RPMI7951 (cell line): ENCODE measurements at regions not wholly inside any gene's neighbourhood (a gene's known extent, or its start where the extent isn't known, plus 50 kb on each side); places are given as distances from the start of the nearest gene placed in this dataset.

Experiments used
- DNase-seq: peaks from one replicate; pipeline ENCODE4 v3.0.0-alpha.2; 2012; ENCODE audit warnings: low read depth

DNA sequence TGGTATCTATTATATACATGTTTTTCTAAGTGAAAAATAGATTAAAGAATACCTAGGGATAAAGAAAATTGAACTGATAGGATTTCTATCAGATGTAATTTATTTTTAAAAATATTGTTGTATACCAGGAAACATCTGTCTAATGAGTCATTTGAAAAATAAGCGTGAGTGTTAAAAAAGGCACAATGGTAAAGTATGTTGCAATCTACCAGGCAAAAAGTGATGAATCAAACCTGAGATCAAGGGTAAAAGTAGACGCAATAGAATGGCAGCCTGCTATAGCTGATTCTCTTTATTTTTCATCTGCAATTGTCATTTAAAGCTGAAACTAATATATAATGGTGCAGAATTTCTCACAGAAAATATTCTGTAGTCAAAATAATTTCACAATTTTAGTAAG is 1119.6 kb downstream of the PCDH18 start:
- no peak for DNase-seq

DNA sequence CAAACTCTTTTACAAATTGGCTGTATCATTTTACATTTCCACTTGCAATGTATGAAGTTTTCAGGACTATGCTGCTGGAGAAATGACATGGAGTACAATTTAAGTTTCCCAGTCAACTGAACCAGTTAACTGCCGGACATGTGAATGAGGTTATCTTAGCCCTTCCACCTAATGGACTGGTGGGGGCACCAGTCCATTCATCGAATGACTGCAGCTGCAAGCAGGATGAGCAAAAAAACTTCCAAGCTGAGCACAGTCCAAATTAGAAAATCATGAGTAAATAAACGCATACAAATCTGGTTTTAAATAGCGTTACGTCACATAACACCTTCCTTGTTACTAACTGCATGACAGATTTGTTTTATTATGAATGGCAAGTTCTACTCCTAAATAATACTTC is 1131.5 kb downstream of the PCDH18 start:
- no peak for DNase-seq

DNA sequence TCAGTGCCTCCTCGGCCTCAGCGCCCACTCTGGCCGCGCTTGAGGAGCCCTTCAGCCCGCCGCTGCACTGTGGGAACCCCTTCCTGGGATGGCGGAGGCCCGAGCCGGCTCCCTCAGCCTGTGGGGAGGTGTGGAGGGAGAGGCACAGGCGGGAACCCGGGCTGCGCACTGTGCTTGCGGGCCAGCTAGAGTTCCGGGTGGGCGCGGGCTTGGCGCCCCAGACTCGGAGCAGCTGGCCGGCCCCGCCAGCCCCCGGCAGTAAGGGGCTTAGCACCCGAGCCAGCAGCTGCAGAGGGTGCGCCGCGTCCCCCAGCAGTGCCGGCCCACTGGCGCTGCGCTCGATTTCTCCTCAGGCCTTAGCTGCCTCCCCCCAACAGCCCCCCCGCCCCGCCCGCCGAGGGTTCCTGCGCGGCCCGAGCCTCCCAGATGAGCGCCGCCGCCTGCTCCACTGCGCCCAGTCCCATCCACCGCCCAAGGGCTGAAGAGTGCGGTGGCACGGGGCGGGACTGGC is 1137.0 kb downstream of the PCDH18 start:
- no peak for DNase-seq

DNA sequence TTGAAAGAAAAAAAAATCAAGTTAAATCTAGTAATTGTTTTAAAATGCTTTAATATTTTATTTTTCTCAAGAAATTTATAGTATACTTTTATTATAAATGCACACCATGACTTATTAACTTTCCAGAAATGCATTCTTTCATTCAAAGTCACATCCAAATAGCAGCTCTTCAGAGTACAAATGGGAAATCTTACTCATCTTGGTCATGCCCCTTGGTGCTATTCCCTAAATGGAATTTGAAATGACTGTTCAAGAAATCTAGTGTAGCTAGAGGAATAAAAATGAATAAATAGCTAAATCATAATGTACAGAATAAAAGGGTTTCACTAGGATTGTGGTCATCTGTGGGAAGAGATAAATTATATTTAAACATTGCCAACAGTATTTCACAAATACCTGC is 1139.7 kb downstream of the PCDH18 start:
- DNase-seq, result no peak

DNA sequence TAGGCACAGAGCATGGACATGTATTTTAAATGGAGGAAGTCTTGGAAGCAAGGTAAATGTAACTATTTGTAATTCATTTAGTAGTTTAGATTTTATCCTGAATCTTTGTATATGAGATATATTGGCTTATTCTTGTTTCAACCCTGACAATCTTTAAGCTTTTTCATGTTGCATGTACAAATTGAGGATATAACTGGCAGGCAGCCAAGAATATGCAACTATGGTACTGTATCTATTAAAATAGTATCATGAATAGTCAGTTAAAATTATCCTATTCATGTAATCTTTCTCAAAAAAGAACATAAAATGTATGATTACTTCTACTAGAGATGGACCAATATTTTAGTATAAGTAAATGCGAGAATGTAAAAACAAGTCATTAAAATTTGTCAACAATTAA is 1141.5 kb downstream of the PCDH18 start:
- no peak for DNase-seq

DNA sequence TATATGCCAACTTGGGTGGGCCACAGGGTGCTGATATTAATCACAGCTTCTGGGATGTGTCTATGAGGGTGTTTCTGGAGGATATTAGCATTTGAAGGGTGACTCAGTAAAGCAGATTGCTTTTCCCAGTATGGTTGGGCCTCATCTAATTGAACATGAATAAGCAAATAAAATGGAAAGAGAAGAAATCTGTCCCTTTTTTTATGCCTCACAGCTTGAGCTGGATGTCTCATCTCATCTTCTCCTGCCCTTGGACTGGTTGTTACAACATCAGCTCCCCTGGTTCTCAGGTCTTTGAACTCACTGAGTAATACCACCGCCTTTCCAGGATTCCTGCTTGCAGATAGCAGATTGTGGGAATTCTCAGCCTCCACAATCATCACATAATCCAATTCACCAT is 1149.2 kb downstream of the PCDH18 start:
- no peak for DNase-seq

DNA sequence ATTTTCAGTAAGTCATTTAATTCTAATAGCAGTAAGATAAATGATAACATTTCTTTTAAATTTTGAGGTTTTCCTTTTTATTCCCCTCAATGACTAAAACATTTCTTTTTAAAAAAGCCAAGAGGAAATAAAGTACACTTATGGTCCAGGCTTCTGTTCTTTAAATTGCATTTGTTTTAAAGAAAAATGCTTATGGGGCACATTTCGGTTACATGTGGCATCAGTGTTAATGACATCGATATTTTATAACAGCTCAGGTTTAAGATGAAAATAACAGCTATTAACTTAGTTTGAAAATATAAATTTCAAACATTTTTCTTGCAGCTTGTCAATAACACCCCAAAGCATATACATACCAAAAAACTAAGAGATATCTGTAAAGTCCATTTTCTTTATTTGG is 1161.1 kb downstream of the PCDH18 start:
- DNase-seq, result no peak

DNA sequence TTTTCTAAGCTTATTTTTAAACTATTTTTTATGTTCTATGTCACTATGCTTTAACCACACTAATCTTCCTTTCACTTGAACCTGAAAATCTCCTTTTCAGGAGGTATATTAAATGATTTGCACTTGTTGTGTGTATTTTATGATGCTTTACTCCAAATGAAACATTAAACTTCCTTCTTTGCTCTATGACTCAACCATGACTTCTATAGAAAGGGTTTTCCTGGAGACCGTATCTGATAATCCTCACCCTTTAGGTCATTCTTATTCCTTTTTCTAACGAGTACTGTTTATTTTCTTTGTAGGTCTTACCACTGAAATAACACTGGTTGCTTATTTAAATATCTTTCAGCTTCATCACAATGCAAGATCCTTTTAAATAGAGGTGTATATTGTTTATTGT is 1163.2 kb downstream of the PCDH18 start:
- no peak for DNase-seq

DNA sequence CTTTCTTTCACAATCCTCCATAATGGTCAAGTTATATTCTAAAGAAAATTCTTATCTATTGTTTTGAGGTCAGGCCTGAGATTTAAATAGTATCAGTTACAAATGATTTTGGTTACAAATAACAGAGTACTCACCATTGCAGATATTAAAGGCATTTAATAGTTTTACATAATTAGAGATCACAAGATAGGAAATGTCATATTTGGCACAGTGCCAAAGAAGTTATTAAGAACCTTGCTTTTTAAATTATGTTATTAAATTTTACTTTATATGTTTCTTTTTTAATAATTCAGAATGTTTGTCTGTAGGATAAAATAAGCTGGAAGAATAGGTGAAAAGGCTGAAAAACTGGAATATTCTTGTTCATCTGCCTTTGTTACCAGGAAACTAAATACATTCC is 1174.7 kb downstream of the PCDH18 start:
- no peak for DNase-seq

DNA sequence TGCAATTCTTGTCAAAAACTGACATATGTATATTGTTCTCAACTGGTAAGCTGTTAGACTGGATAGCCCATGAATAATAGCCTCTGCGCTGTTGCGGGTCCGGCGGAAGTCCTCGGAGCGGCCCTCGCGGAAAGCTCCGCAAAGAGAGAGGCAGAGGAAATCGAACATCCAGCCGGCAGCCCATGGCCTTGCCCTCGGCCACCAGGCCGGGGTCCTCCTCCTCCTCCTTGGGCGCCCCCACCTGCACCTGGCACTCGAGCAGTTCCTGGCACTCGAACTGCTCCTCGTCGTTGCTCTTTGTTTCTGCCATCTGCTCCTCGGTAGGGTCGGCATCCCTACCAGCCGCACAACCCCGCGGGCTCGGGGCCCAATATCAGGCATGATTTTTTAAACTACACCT is 1176.3 kb downstream of the PCDH18 start:
- DNase-seq, result no peak

DNA sequence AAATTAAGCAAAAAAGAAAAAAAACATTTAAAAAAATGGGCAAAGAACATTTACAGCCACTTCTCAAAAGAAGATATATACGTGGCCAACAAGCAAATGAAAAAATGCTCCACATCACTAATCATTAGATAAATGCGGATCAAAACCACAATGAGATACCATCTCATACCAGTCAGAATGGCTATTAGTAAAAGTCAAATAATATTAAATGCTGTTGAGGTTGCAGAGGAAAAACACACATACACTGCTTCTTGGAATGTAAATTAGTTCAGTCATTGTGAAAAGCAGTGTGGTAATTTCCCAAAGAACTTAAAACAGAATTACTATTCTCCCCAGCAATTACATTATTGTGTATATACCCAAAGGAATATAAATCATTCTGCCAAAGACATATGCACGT is 1189.0 kb downstream of the PCDH18 start:
- no peak for DNase-seq

DNA sequence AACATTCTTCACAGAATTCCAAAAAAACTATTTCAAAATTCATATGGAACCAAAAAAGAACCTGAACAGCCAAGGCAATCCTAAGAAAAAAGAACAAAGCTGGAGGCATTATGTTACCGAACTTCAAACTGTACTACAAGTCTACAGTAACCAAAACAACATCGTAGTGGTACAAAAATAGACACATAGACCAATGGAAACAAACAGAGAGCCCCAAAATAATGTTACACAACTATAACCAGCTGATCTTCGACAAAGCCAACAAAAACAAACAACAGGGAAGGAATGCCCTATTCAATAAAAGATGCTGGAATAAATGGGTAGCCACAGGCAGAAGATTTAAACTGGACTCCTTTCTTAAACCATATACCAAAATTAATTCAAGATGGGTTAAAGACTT is 1189.6 kb downstream of the PCDH18 start:
- no peak for DNase-seq

DNA sequence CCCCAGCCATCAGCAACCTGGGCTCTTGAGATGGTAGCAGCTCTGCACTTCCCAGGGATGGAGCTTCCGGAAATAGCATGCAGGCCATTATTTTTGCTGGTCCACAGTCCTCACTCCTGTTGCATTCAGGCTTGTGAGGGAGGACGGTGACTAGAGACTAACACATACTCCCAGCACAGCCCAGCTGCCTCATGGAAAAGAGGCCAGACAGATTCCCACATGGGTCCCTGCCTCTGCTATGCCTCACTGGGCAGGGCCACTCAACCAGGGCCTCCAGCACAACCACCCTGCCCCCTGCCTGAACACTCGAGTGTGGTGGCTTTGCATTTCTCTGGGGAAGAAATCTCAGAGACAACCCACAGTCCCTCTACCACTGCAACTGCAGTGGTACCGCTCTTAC is 1195.1 kb downstream of the PCDH18 start:
- no peak for DNase-seq

DNA sequence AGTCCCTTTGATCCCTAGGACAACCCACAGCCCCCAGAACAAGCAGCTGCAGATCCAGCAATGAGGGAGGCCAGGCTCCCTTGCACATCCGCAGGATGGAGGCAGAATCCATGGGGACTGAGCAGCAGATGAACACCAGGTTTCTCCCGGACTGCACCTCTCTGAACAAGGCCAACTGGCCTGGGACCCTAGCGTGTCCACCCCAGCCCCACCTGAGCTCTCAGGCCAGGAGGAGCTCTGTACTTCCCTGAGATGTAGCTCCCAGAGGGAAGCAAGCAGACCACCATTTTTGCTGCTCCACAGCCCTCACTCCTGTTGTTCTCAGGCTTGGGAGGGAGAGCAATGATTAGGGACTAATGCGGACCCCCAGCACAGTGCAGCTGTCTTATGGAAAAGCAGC is 1195.8 kb downstream of the PCDH18 start:
- no peak for DNase-seq

DNA sequence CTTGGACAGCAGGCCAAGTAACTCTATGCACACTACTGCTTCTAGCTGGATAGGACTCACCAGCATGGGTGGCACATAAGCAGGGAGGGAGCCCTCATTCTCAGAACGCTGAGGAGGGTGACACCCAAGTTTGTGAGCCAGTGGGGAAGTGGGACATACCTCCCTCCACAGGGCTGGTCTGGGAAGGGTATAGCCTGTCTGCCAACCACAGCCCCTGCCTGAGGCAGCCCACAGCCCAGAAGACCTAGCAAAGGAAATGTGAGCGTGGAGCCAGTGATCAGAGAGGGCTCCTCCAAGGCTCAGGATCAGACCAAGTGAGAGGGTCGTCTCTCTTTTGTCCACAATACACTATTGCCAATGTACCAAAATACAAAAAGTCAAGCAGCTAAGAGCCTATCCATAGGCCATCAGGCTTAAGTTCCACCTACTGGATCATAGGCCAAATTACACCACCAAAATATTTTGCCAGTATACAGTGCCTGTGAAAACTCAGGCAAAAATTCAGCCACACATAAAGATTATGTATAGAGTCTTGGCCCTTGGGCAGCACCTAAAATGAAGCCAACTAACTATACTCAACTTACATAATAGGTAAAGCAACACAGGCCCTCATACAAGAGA is 1203.1 kb downstream of the PCDH18 start:
- DNase-seq, result no peak

DNA sequence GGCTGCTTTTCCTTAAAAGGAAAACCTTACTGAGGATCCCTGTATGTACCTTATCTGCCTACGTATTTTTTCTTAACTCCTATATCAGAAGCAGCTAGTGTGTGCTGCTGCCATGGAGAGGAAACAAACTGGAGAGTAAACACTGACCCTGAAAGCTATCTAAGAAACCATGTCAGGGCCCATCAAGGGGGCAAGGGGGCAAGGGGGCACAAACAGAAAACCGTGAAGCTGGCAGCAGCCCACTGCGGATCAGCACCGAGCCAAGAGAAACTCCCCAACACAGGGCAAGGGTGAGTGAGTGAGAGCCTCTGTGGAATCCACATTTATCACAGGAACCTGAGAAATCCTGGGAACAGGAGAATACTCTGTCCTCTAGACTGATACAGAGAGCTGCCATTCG is 1204.2 kb downstream of the PCDH18 start:
- DNase-seq, result no peak

DNA sequence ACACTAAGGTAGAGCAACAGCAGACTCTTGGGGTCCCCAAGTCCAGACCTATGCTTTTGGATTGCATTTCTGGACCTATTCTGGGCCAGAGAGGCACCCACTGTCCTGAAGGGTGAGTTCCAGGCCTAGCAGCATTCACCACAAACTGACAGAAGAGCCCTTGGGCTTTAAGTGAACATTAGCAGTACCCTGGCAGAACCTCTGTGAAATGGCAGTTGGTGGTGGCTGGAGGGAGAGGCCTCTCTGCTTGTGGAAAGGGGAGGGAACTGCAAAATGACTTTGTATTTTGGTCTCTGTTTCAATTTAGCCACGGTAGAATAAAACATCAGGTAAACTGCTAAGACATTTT is 1211.9 kb downstream of the PCDH18 start:
- DNase-seq, result no peak

DNA sequence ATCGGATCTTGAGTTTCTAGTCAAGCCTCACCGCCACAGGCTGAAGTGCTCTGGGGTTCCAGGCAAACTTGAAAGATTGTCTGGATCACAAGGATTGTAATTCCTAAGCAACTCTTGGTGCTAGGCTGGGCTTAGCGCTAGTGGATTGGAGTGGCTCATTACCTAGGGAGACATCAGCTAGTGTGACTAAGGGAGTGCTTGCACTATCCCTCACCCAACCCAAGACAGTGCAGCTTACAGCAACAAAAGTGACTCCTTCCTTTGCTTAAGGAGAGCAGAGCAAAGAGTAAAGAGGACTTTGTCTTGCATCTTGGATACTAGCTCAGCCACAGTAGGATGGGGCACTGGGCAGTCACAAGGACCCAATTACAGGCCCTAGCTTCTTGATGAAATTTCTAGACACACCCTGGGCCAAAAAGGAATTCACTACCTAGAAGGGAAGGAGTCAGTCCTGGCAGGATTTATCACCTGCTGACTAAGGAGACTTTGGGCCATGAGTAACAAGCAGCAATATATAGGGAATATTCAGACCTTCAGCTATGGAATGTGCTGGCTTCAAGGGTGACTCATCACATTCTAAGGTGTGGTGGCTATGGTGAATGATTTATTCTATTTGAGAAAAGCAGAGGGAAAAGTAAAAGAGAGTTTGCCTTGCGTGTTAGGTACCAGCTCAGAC is 1212.4 kb downstream of the PCDH18 start:
- DNase-seq, result no peak

DNA sequence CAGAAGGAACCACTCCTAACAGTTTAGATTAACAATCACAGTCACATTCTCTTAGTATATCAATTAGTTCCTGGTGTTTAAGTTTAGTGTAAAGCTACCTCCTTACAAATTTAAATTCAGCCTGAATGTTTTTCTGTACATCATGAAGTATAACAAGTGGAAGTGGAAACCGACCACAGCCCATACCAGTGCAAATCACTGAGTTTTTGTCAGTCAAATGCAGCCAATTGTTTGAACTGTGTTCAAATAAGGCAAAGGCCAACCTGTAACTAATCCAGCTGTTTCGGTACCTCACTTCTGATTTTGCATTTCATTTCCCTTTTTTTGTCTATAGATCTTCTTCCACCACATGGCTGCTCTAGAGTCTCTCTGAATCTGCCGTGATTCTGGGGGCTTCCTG is 1215.3 kb downstream of the PCDH18 start:
- DNase-seq, result no peak

DNA sequence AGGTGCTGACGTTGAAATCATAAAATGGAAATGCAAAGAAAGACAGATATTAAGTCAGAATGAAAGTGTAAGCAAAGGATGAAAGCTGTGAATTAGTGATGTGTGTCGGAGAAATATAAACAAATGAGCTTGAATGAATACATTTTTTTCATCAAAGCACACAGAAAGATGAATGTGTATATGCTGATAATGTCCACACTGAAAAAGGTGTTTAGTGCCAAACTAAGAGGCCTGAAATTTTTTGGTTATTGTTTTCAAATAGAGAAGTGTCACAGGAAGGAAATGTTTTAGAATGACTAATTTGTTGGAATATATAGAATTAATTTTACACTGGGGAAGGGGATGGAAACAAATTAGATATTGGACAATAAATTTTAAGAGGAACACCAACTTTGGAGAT is 1217.6 kb downstream of the PCDH18 start:
- no peak for DNase-seq

DNA sequence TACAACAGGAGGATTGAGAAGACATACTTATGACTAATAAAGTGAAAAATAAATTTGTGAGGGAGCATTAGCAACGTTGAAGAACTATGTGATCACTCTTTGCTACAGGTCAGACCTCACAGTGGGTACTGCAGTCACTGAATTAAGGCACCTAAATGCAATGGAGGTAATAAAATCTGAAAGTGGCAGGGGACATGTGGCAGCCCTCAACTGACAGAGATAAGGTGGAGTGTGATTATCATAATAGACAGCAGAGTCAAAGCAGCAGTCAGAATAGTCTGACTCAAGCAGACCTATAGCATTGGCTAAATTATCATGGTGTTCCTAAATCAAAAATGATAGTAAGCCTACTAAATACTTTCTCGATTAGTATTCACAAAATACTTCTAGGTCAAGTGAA is 1220.5 kb downstream of the PCDH18 start:
- no peak for DNase-seq

DNA sequence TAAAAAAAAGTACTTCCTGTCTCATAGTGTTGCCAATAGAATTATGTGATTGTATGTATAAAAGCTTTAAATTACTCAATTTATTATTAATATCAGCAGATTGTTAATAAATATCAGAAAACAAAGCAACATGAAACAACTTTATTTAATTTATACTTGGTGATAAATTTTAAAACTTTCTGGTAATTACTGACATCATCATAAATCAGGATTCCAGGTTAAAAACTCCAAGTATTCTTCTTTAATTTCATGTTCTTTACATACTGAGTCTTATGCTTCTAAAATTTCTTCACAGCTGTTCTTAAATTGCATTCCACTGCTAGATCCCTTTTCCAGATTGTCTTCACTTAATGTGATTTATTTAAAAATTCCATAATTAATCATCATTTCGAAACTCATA is 1224.5 kb downstream of the PCDH18 start:
- DNase-seq, result no peak

DNA sequence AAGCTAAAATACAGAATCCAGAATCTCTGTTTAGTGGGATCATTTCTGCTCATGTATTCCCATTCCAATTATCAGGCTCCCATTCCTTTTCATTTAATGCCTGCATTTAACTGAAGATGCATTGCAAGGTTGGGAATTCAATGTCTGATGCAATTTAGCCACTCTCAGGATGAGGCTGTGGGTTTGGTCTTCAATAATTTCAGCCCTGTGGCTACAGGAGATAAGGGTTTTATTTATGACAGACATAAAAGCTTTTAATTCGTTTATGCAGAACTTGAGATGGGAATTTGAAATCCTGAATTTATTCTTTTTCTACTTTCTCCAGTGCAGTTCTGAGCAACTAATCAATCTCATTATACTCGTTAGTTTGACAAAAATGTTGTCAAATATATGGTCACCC is 1225.9 kb downstream of the PCDH18 start:
- DNase-seq, result no peak

DNA sequence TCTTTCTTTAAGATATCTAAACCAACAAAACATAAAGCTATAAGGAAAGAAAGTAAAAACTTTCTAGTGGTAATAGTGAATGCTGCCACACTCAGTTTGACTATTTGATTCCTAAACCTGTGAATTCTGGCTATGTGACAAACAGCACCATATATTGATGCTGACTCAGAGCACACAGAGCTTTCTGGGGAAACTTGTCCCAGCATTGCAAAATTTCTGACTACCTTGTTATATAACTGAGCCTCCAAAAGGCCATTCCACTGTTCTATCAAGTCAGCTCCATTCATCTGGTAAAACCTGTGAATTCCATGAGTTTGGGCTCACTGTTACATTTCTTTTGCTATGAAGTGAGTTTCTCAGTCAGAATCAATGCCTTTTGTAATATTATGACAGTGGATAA is 1229.7 kb downstream of the PCDH18 start:
- DNase-seq, result no peak
